Esophagus muscularis mucosa (tissue), 4 donors: ENCODE measurements at regions not wholly inside any gene's neighbourhood (a gene's known extent, or its start where the extent isn't known, plus 50 kb on each side); places are given as distances from the start of the nearest gene placed in this dataset.

ENCODE experiments used
- CTCF ChIP-seq, 3 experiments: fragments of 200-600 bp in 2 of 3; fragments of 450-650 bp in 1 of 3; sonication (generic) in 2 of 3; IDR thresholded peaks; one replicate each; pipeline ENCODE4 v1.5.1; 2017 to 2019; ENCODE audit warnings: antibody characterized with exemption in 3 of 3, mild to moderate bottlenecking in 2 of 3, moderate library complexity in 1 of 3
- EP300 ChIP-seq: sonication (generic); formaldehyde crosslinking; IDR thresholded peaks from one replicate; pipeline ENCODE4 v1.6.1; 2017; ENCODE audit warnings: antibody characterized with exemption
- POLR2A ChIP-seq: fragments of 450-650 bp; IDR thresholded peaks from one replicate; pipeline ENCODE4 v1.6.1; 2017; ENCODE audit warnings: antibody characterized with exemption, moderate library complexity, mild to moderate bottlenecking, low read depth
- POLR2AphosphoS5 ChIP-seq, 2 donors: sonication (generic); formaldehyde crosslinking; IDR thresholded peaks; one replicate each; pipeline ENCODE4 v1.6.1; 2017; ENCODE audit warnings: antibody characterized with exemption in 2 of 2

- TF ChIP-seq CTCF (IDR thresholded peaks at IDR 0.05): no peak
- no peak for TF ChIP-seq EP300
- no peak for TF ChIP-seq POLR2AphosphoS5 (IDR thresholded peaks at IDR 0.05)
- no peak for TF ChIP-seq POLR2A
Observed at GRCh38 chr5:165266939-165267338, 1761.5 kb downstream of the MAT2B start.
